ENCODE measurements at regions not wholly inside any gene's neighbourhood (a gene's known extent, or its start where the extent isn't known, plus 50 kb on each side); places are given as distances from the start of the nearest gene placed in this dataset.
"Not testable (repeated sequence)": the region's sequence is repeated elsewhere in the genome, so short reads cannot be mapped to it uniquely, and the experiment has no call there.

DNA sequence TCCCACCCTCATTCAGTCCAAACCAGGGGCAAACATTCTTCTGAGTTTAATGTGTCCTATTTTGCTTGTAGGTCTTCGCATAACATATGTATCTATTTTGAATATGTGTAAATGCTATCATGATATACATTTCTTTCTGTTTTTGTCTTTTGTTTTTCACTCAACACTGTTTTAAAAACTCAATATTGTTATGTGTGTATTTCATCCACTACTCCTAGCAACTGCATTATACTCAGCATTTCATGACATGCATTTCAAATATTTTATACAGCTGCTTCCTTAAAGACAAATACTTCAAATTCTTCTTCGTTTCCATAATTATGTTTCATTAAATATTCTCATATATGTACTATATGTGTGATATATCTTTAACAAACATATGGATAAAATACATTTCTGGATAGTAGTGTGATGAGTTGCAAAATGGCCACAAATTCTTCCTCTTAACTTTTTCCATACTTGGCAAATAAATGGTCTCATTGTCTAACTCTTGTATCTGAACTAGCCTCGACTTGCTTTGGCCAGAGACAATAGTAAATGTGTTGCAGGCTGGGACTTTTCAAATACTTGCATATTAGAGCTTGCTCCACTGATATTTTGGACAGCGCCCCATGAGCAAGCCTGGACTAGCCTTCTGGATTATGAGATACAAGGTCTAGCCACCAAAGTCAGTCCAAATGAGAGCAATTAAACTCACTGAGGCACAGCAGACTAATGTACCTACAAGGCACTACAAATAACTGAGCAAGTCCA, 539.7 kb upstream of the KCND2 start:
- Mint-ChIP-seq H3K4me3 (no peak overlapping the region), H3K4me1 (ENCODE audit: unreplicated experiment) (no peaks in the 10 kb centered on the region), H3K36me3 (no peaks in the 10 kb centered on the region), H3K27me3 (no peaks in the 10 kb centered on the region), H3K27ac (no peak overlapping the region), H3K9me3 (no peaks in the 10 kb centered on the region)
- TF ChIP-seq, protein P1, sequence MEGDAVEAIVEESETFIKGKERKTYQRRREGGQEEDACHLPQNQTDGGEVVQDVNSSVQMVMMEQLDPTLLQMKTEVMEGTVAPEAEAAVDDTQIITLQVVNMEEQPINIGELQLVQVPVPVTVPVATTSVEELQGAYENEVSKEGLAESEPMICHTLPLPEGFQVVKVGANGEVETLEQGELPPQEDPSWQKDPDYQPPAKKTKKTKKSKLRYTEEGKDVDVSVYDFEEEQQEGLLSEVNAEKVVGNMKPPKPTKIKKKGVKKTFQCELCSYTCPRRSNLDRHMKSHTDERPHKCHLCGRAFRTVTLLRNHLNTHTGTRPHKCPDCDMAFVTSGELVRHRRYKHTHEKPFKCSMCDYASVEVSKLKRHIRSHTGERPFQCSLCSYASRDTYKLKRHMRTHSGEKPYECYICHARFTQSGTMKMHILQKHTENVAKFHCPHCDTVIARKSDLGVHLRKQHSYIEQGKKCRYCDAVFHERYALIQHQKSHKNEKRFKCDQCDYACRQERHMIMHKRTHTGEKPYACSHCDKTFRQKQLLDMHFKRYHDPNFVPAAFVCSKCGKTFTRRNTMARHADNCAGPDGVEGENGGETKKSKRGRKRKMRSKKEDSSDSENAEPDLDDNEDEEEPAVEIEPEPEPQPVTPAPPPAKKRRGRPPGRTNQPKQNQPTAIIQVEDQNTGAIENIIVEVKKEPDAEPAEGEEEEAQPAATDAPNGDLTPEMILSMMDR (conservative IDR thresholded peaks at IDR 0.05) = no peak
- DNase-seq (ENCODE audit: extremely low spot score, unreplicated experiment) = no peak

DNA sequence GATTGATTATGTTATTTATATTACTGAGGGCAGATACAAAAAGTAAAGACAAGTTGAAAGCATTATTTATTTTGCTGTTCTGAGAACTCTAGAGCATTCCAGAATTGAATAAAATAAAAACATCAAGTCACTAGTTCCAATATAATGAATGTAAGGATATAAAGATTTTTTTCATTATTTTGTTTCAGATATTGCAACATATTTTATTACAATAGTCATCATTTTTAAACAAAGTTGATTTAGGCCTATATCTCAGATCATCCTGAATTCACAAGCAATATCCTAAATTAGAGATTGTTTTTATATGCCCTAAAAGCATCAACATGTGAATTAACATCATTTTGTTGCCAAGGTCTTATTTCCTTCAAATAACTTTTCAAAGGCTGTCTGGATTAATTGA, 535.6 kb upstream of the KCND2 start:
- TF ChIP-seq, protein P1 (conservative IDR thresholded peaks at IDR 0.05) = no peak
- no peaks in the 10 kb centered on the region for H3K9me3 Mint-ChIP-seq
- H3K36me3 Mint-ChIP-seq = no peaks in the 10 kb centered on the region
- no peaks in the 10 kb centered on the region for H3K27me3 Mint-ChIP-seq
- no peak for DNase-seq (ENCODE audit: extremely low spot score, unreplicated experiment)
- no peak overlapping the region for H3K27ac Mint-ChIP-seq
- no peak overlapping the region for H3K4me3 Mint-ChIP-seq
- no peaks in the 10 kb centered on the region for H3K4me1 Mint-ChIP-seq (ENCODE audit: unreplicated experiment)

DNA sequence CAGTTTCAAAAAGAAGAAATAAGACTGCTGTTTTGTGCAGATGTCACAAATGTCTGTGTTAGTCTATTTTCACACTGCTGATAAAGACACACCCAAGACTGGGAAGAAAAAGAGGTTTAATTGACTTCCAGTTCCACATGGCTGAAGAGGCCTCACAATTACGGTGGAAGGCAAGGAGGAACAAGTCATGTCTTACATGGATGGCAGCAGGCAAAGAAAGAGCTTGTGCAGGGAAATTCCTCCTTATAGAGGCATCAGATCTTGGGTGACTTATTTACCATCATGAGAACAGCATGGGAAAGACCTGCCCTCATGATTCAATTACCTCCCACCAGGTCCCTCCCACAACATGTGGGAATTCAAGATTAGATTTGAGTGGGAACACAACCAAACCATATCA, 527.7 kb upstream of the KCND2 start:
- H3K9me3 Mint-ChIP-seq; H3K4me1 Mint-ChIP-seq (ENCODE audit: unreplicated experiment); H3K4me3 Mint-ChIP-seq; H3K27me3 Mint-ChIP-seq; DNase-seq (ENCODE audit: extremely low spot score, unreplicated experiment); H3K27ac Mint-ChIP-seq; H3K36me3 Mint-ChIP-seq: not testable (repeated sequence)

DNA sequence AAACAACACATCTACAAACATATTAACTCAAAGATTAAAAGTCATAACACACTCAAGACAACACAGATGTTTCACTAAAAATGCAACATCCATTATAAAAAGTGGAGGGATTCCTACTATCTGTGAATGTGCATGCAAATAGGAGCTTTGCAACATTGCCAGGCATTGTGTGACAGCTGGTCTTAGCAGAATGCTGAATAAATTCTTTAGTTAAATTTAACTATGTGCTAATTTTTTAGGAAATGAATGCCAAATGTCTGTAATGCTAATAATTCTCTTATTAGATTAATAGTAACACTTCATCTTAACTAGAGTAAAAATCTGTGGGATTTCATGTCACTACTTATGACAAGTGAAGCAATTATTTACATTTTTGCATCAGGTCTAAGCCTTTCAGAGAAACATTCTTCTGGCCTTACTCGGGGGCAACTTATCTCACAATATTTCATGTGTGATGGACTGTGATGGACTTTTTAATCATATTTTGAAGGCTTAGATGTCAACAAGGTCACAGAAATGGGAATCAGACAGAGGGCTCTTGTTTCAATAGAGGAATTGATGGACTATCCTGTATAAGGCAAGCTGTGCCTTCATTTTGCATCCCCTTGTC, 524.6 kb upstream of the KCND2 start:
- Mint-ChIP-seq H3K27me3 (no peaks in the 10 kb centered on the region), H3K4me3 (no peak overlapping the region), H3K27ac (no peak overlapping the region), H3K4me1 (ENCODE audit: unreplicated experiment) (no peaks in the 10 kb centered on the region), H3K9me3 (no peaks in the 10 kb centered on the region), H3K36me3 (no peaks in the 10 kb centered on the region)
- no peak for DNase-seq (ENCODE audit: extremely low spot score, unreplicated experiment)
- TF ChIP-seq, protein P1 (conservative IDR thresholded peaks at IDR 0.05) = no peak

DNA sequence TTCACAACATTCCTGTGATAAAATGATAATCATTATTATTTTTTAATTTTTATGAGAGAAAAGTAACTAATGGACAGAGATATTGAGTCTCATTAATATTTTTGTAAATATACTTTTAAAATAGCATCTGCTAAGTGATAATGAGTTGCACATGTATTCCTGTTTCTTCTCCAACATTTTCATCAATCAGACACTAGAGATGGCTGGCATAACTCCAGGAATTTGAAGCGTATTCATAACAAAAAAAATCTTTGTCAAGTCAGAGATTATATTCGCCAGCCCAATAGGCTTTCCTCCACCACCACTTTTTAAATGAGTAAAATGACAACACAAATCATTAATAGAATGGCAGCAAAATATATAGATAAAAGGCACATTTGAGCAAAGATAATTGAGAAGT, 524.0 kb upstream of the KCND2 start:
- Mint-ChIP-seq H3K4me1 (ENCODE audit: unreplicated experiment) (no peaks in the 10 kb centered on the region), H3K27me3 (no peaks in the 10 kb centered on the region), H3K9me3 (no peaks in the 10 kb centered on the region), H3K36me3 (no peaks in the 10 kb centered on the region), H3K27ac (no peak overlapping the region), H3K4me3 (no peak overlapping the region)
- DNase-seq (ENCODE audit: extremely low spot score, unreplicated experiment) = no peak
- TF ChIP-seq, protein P1 (conservative IDR thresholded peaks at IDR 0.05) = no peak

DNA sequence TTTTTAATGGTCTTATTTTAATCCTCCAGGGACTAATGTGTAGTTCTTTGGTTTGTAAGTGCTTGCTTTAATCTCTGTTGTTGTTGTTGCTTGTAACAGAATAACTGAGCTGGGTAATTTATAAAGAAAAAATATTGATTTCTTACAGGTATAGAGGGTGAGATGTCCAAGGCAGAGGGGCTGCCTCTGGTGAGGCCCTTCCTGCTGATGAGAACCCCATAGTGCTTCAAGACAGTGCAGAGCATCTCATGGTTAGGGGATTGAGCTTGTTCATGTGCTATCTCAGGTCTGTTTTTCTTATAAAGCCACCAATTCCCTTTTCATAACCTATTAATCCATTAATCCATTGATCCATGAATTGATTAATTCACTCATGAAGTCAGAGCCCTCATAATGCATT, 516.3 kb upstream of the KCND2 start:
- no peaks in the 10 kb centered on the region for H3K4me1 Mint-ChIP-seq (ENCODE audit: unreplicated experiment)
- H3K27ac Mint-ChIP-seq = no peak overlapping the region
- H3K27me3 Mint-ChIP-seq = peaks cover 4% of the 10 kb centered on the region
- no peaks in the 10 kb centered on the region for H3K36me3 Mint-ChIP-seq
- no peak for DNase-seq (ENCODE audit: extremely low spot score, unreplicated experiment)
- H3K9me3 Mint-ChIP-seq = no peaks in the 10 kb centered on the region
- TF ChIP-seq, protein P1 (conservative IDR thresholded peaks at IDR 0.05) = no peak
- no peak overlapping the region for H3K4me3 Mint-ChIP-seq
